ENCODE measurements at regions not wholly inside any gene's neighbourhood (a gene's known extent, or its start where the extent isn't known, plus 50 kb on each side); places are given as distances from the start of the nearest gene placed in this dataset.

DNA sequence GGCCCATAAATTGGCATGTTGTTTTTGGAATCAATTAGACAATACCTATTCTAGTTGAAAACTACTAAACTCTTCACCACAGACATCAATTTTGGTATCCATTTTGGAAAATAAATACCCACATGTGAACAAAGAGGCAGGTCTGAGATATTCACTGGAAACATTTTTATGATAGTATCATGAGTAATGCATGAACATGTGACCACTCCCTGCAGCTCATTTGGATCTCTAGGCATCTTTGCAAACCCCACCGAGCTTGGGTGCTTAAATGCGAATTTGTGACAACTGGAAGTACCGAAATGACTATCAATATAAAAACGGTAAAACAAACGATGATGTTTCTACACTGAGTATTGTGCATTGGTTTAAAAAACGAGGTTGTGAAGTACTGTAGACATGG lies 285.2 kb downstream of the IRF8 start:
- TF ChIP-seq CTCF (IDR thresholded peaks at IDR 0.05) (no peak), POLR2A (IDR thresholded peaks at IDR 0.05) (no peak)
